ENCODE measurements at regions not wholly inside any gene's neighbourhood (a gene's known extent, or its start where the extent isn't known, plus 50 kb on each side); places are given as distances from the start of the nearest gene placed in this dataset.

DNA sequence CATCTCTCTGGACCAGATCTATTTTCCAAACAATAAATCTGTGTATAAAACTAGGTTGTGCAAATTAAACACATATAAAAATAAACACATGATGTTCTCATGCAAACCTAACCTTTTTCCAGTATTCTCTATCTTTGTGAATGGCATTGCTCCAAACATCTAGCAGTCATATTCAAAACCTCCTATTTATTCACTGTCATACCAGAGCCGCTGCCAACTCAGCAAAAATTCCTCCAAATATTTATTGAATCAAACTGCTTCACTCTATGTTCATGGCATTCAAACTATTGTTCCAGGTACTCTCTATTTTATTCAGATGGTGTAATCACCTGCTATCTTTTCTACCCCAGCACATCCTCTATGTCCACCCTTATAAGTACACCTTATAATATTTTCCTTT lies 652.1 kb upstream of the RIOK2 start:
- in situ Hi-C loops (cut with HindIII; ENCODE audit: low pct_unique_long_range_greater_than_20kb, low sequenced_read_pairs): no loop called here
- no peak for DNase-seq (ENCODE audit: low read depth, low spot score)

GRCh38 chr5:97836816-97837215 lies 653.8 kb upstream of the RIOK2 start:
- in situ Hi-C loops (cut with HindIII; ENCODE audit: low pct_unique_long_range_greater_than_20kb, low sequenced_read_pairs): no loop called here

GRCh38 chr5:97838214-97838613 lies 655.2 kb upstream of the RIOK2 start:
- in situ Hi-C loops (cut with HindIII; ENCODE audit: low pct_unique_long_range_greater_than_20kb, low sequenced_read_pairs): no loop called here
- peak; percentile 8 for DNase-seq (ENCODE audit: low read depth, low spot score)

More at GRCh38 chr5:97836816-97837215, 653.8 kb upstream of the RIOK2 start:
- no peak for DNase-seq (ENCODE audit: low read depth, low spot score)

DNA sequence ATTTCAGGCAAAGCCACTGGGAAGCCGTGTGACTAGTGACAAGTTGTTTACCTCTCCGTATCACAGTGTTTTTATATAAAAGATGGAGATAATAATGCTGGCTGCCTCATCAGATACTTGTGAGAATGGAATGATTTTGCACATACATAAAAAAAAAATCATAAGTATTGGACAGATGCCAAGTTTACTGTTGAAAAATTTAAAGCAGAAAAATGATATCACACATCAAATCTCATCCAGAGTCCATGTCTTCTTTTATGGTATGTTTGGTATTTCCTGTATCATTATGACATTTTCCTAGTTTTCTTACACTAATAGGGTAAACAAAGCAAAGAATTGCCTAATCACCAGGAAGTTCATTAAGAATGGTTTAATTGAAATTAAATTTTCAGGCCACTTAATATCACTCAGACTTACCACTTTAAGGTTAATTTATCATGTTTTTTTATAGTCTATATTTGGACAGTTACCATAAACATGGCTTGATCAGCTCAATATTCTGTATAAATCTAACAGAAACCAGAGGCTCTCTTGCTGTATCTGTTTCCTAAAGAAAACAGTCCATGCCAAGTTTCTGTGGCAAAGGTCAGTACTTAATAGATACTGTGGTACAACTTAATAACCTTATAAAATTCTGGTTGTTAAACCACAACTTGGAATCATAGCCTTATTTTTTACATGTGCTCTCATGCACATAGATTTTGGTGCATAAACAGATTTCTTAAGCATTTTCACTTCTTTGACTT lies 656.5 kb upstream of the RIOK2 start:
- no peak for DNase-seq (ENCODE audit: low read depth, low spot score)
- in situ Hi-C loops (cut with HindIII; ENCODE audit: low pct_unique_long_range_greater_than_20kb, low sequenced_read_pairs): no loop called here

DNA sequence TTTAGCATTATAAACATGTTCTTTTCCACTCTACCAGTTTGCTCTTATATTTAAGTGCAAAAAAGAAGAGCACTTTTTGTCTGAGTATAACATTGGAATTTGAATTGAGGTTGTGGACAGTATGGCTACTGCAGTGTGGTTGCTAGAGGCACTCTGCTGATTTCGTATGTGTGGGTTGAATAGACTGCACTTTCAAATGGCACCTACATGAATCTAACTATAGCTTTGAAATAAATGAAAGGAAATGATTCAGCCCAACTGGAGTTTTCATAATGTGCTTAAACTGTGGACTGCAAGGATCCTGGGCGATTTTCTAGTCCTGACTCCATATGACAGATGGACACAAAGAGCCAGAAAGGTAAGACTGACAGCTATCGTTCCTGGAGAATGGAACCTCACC lies 657.6 kb upstream of the RIOK2 start:
- in situ Hi-C loops (cut with HindIII; ENCODE audit: low pct_unique_long_range_greater_than_20kb, low sequenced_read_pairs): no loop called here
- no peak for DNase-seq (ENCODE audit: low read depth, low spot score)

GRCh38 chr5:97842687-97843086 lies 659.6 kb upstream of the RIOK2 start:
- DNase-seq (ENCODE audit: low read depth, low spot score): no peak
- in situ Hi-C loops (cut with HindIII; ENCODE audit: low pct_unique_long_range_greater_than_20kb, low sequenced_read_pairs): no loop called here

GRCh38 chr5:97844797-97845196 lies 661.8 kb upstream of the RIOK2 start:
- in situ Hi-C loops (cut with HindIII; ENCODE audit: low pct_unique_long_range_greater_than_20kb, low sequenced_read_pairs): no loop called here
- peak; percentile 61 for DNase-seq (ENCODE audit: low read depth, low spot score)

- in situ Hi-C loops (cut with HindIII; ENCODE audit: low pct_unique_long_range_greater_than_20kb, low sequenced_read_pairs): no loop called here
- no peak for DNase-seq (ENCODE audit: low read depth, low spot score)
Observed at GRCh38 chr5:97846643-97847042, 663.6 kb upstream of the RIOK2 start.

GRCh38 chr5:97847920-97848631 lies 665.0 kb upstream of the RIOK2 start:
- in situ Hi-C loops (cut with HindIII; ENCODE audit: low pct_unique_long_range_greater_than_20kb, low sequenced_read_pairs): no loop called here
- DNase-seq (ENCODE audit: low read depth, low spot score): no peak

GRCh38 chr5:97851036-97851435 lies 668.0 kb upstream of the RIOK2 start:
- in situ Hi-C loops (cut with HindIII; ENCODE audit: low pct_unique_long_range_greater_than_20kb, low sequenced_read_pairs): no loop called here
- no peak for DNase-seq (ENCODE audit: low read depth, low spot score)

- no peak for DNase-seq (ENCODE audit: low read depth, low spot score)
- in situ Hi-C loops (cut with HindIII; ENCODE audit: low pct_unique_long_range_greater_than_20kb, low sequenced_read_pairs): no loop called here
Observed at GRCh38 chr5:97854871-97855762, 672.1 kb upstream of the RIOK2 start.

DNA sequence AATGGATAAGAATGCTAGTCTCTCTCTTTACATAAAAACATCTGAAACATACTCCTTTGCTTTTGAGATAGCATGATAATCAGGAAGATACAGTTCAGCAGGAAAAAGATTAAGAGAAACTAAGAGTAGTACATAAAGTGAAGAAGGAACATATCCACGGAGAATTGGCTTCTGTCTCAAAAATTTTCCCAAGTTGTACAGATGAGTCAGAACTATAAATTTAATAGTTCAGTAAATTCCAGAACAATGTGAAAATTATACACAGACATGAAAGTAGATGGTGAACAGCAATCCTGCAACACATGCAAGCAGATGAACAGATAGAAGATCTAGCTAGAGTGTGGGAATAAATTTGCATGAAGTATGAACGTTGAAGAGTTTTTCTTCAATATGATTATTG lies 691.4 kb upstream of the RIOK2 start:
- in situ Hi-C loops (cut with HindIII; ENCODE audit: low pct_unique_long_range_greater_than_20kb, low sequenced_read_pairs): no loop called here
- DNase-seq (ENCODE audit: low read depth, low spot score): no peak

DNA sequence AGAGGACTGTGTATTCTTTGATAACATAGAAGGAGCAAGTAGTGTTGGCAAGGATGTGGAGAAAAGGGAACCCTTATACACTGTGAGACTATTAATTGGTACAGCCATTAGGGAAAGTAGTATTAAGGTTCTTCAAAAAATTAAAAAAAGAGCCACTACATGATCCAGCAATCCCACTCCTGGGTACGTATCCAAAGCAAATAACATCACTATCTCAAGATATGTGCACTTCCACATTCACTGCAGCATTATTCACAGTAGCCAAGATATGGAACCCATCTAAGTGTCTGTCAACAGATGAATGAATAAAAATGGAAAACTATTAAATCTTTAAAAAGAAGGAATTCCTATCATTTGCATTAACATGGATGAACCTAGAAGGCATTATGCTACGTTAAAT lies 693.2 kb upstream of the RIOK2 start:
- in situ Hi-C loops (cut with HindIII; ENCODE audit: low pct_unique_long_range_greater_than_20kb, low sequenced_read_pairs): no loop called here
- DNase-seq (ENCODE audit: low read depth, low spot score): no peak

DNA sequence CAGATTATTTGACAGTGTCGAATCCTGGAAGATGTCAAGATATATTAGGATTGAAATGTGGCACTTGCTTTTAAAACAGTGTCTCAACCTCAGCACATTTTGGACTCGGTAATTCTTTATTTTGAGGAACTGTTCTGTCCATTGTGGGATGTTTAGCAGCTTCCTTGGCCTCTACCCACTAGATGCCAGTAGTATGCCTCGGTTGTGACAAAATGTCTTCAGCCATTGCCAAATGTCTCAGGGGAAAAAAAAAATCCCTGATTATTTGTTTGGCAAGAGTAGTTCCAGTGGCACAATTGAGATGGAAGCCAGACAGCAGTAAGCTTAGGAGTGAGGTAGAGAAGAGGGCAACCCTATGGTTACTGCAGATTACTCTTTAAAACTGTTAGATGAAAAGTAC lies 694.5 kb upstream of the RIOK2 start:
- in situ Hi-C loops (cut with HindIII; ENCODE audit: low pct_unique_long_range_greater_than_20kb, low sequenced_read_pairs): no loop called here
- no peak for DNase-seq (ENCODE audit: low read depth, low spot score)

DNA sequence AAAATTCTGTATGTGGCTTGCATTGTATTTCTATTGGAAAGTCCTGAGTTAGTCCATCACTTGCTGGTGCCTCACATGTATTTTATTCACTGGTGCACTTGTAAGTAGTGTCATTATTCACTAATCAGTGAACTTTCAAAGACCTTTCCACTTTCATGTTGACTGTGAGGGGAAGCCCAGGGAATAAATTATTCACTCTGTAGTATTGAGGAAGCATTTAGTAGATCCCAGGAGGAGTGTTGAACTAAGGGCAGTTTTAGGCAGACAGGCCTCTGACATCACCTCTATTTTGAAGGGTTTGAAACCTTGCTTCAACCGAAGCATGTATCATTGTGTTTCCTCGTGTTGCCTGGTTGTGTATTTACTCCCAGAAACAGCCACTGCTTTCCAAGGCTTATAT lies 705.4 kb upstream of the RIOK2 start:
- in situ Hi-C loops (cut with HindIII; ENCODE audit: low pct_unique_long_range_greater_than_20kb, low sequenced_read_pairs): no loop called here
- no peak for DNase-seq (ENCODE audit: low read depth, low spot score)

GRCh38 chr5:97891971-97892370 lies 708.9 kb upstream of the RIOK2 start:
- in situ Hi-C loops (cut with HindIII; ENCODE audit: low pct_unique_long_range_greater_than_20kb, low sequenced_read_pairs): no loop called here
- no peak for DNase-seq (ENCODE audit: low read depth, low spot score)

DNA sequence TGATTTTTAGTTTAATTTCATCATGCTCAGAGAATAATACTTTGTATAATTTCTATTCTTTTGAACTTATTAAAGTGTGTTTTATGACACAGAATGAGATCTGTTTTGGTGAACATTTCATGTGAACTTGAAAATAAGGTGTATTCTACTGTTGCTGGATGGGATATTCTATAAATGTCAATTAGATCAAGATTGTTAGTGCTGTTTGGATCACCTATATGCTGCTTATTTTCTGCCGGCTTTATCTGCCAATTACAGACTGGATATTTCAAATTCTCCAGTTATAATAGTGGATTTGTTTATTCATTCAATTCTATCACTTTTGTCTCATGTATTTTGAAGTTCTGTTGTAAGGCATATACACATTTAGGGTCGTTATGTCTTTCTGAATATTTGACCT lies 720.7 kb upstream of the RIOK2 start:
- in situ Hi-C loops (cut with HindIII; ENCODE audit: low pct_unique_long_range_greater_than_20kb, low sequenced_read_pairs): no loop called here

GRCh38 chr5:97906135-97906534 lies 723.1 kb upstream of the RIOK2 start:
- in situ Hi-C loops (cut with HindIII; ENCODE audit: low pct_unique_long_range_greater_than_20kb, low sequenced_read_pairs): no loop called here

More for the DNA sequence above, 720.7 kb upstream of the RIOK2 start:
- DNase-seq (ENCODE audit: low read depth, low spot score): no peak

More at GRCh38 chr5:97906135-97906534, 723.1 kb upstream of the RIOK2 start:
- no peak for DNase-seq (ENCODE audit: low read depth, low spot score)

All from SK-MEL-5 (cell line).